ENCODE measurements at regions not wholly inside any gene's neighbourhood (a gene's known extent, or its start where the extent isn't known, plus 50 kb on each side); places are given as distances from the start of the nearest gene placed in this dataset.

DNA sequence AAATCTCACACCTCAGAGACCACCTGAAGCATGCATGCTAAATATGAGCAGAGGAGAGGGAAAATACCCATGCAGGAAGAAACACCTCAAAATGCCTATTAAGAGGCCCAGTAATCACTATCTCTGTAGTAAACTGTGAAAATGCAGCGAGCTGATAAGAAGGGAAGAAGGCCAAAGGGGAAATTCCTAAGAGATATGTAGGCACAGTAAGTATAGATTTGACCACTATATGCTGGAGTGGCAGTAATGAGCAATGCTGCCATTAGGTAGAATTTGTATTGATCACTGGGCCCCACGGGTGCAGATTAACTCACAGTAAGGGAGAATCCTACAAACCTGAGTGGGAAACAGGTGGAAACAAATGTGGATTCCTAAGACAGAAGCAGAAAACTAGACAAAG is 1813.1 kb upstream of the RAG2 start:
- TF ChIP-seq, protein P1, sequence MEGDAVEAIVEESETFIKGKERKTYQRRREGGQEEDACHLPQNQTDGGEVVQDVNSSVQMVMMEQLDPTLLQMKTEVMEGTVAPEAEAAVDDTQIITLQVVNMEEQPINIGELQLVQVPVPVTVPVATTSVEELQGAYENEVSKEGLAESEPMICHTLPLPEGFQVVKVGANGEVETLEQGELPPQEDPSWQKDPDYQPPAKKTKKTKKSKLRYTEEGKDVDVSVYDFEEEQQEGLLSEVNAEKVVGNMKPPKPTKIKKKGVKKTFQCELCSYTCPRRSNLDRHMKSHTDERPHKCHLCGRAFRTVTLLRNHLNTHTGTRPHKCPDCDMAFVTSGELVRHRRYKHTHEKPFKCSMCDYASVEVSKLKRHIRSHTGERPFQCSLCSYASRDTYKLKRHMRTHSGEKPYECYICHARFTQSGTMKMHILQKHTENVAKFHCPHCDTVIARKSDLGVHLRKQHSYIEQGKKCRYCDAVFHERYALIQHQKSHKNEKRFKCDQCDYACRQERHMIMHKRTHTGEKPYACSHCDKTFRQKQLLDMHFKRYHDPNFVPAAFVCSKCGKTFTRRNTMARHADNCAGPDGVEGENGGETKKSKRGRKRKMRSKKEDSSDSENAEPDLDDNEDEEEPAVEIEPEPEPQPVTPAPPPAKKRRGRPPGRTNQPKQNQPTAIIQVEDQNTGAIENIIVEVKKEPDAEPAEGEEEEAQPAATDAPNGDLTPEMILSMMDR (IDR thresholded peaks at IDR 0.05 in 8 of 11, conservative IDR thresholded peaks at IDR 0.05 in 3 of 11), result no peak
- no peak for TF ChIP-seq POLR2AphosphoS5 (IDR thresholded peaks at IDR 0.05)

Measured in spleen (tissue), 7 donors.